GM18858 (cell line): ENCODE measurements at regions not wholly inside any gene's neighbourhood (a gene's known extent, or its start where the extent isn't known, plus 50 kb on each side); places are given as distances from the start of the nearest gene placed in this dataset.

Experiments used
- ATAC-seq: cut with Tn5 transposase; IDR thresholded peaks from one replicate; pipeline ENCODE4 v1.9.1; 2021; ENCODE audit not compliant: unreplicated experiment

- ATAC-seq = no peak
Measured at GRCh38 chr11:22497474-22497873, 128.1 kb downstream of the FANCF start.

GRCh38 chr11:22491555-22492225, 133.9 kb downstream of the FANCF start:
- no peak for ATAC-seq

GRCh38 chr11:22479971-22480720, 142.0 kb downstream of the SLC17A6 start:
- ATAC-seq = no peak

GRCh38 chr11:22479208-22479607, 141.0 kb downstream of the SLC17A6 start:
- ATAC-seq = no peak

- no peak for ATAC-seq
Measured at GRCh38 chr11:22478169-22478568, 140.0 kb downstream of the SLC17A6 start.

GRCh38 chr11:22477312-22477711, 139.1 kb downstream of the SLC17A6 start:
- no peak for ATAC-seq

GRCh38 chr11:22476589-22476988, 138.4 kb downstream of the SLC17A6 start:
- no peak for ATAC-seq

GRCh38 chr11:22474616-22475015, 136.4 kb downstream of the SLC17A6 start:
- ATAC-seq = no peak

GRCh38 chr11:22473586-22473985, 135.4 kb downstream of the SLC17A6 start:
- ATAC-seq = no peak

GRCh38 chr11:22472306-22472705, 134.1 kb downstream of the SLC17A6 start:
- no peak for ATAC-seq

GRCh38 chr11:22471385-22471784, 133.2 kb downstream of the SLC17A6 start:
- no peak for ATAC-seq

- no peak for ATAC-seq
Measured at GRCh38 chr11:22467741-22468140, 129.6 kb downstream of the SLC17A6 start.

- ATAC-seq = no peak
Measured at GRCh38 chr11:22467248-22467647, 129.1 kb downstream of the SLC17A6 start.

- ATAC-seq = no peak
Measured at GRCh38 chr11:22466809-22467208, 128.6 kb downstream of the SLC17A6 start.

- no peak for ATAC-seq
Measured at GRCh38 chr11:22466351-22466750, 128.2 kb downstream of the SLC17A6 start.

GRCh38 chr11:22465620-22466019, 127.4 kb downstream of the SLC17A6 start:
- ATAC-seq = no peak

GRCh38 chr11:22461626-22462025, 123.4 kb downstream of the SLC17A6 start:
- ATAC-seq = no peak

- no peak for ATAC-seq
Measured at GRCh38 chr11:22460181-22460580, 122.0 kb downstream of the SLC17A6 start.

GRCh38 chr11:22459048-22459447, 120.9 kb downstream of the SLC17A6 start:
- ATAC-seq = no peak

GRCh38 chr11:22458161-22458560, 120.0 kb downstream of the SLC17A6 start:
- ATAC-seq = no peak

- no peak for ATAC-seq
Measured at GRCh38 chr11:22456993-22457762, 119.0 kb downstream of the SLC17A6 start.
